Inferior parietal cortex (tissue), 1 donor: ENCODE measurements at regions not wholly inside any gene's neighbourhood (a gene's known extent, or its start where the extent isn't known, plus 50 kb on each side); places are given as distances from the start of the nearest gene placed in this dataset.
"Not testable (repeated sequence)": the region's sequence is repeated elsewhere in the genome, so short reads cannot be mapped to it uniquely, and the experiment has no call there.

ENCODE experiments used
- DNase-seq: peaks from one replicate; pipeline ENCODE4 v3.0.0-alpha.2; 2016; ENCODE audit errors: extremely low spot score

DNA sequence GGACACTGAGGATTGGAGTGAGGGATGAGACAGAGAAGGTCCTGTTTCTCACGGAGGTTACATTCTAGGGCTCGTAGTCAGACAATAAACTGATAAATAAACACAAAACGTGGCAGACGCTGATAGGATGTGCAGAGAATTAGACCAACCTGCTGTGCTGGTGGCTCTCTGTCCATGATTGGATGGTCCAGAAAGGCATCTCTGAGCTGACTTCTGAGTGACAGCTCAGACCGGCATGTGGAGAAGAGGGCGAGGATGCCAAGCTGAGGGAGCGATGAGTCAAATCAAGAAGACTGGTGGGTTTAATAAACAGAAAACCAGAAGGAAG, 132.3 kb upstream of the TAF11L2 start:
- no peak for DNase-seq

DNA sequence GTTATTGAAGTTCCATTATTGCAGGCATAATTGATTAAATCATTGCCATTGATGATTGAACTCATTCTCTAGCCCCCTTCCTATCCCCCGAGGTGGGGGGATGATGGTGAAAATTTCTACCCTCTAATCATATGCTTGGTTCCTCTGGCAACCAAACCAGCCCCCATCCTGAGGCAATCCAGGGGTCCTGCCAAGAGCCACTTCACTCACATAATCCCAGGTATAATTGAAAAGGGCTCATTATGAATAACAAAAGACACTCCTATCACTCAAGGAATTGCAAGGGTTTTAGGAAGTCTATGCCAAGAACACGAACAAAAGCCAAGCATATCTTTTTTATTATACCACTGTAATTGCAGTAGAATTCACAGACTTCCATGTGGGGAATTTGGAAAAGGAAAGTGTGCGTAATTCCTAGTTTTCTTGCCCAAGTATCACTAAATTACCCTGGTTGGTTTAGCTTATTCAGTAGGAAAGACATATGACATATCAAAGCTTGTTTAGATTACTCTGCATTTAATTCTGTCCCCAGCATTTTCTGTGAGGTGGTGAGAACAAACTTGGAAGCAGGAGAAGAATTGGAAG, 130.7 kb upstream of the TAF11L2 start:
- DNase-seq: no peak

DNA sequence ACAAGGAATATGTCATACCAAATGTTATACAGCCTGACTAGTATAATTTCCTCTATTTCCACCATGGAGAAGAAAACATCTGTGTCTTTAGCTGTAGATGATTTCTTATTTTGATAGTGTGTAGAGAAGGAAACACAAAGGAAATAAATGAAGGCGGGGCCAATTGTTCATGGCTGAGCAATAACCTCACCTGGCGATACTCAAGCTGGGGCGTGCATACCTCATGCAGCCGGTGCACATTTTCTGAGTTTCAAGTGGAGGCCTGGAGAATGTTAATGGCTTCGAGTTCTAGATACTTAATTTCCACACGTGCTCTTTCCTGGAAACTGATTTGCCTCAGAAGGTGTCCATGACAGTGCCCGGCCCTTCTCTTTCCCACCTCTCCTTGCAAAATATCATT, 127.4 kb upstream of the TAF11L2 start:
- DNase-seq: no peak

DNA sequence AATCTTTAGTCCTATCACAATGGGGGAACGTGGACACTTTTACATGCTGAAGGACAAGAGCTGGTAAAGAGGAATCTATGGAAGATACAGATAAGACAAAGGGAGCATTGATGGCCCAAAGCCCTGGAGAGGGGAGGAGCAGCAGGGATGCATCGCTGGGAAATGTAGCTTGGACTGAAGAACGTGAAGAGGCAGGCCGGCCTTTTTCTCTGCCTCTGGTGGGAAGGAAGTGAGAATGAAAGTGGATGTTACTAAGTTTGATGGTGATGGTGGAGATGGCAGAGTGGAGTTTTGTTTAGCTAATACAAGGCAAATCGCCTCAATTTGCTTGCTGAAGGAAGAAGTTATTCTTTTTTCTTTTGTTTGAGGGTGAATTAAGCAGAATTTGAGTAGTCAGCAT, 124.6 kb upstream of the TAF11L2 start:
- DNase-seq: no peak

DNA sequence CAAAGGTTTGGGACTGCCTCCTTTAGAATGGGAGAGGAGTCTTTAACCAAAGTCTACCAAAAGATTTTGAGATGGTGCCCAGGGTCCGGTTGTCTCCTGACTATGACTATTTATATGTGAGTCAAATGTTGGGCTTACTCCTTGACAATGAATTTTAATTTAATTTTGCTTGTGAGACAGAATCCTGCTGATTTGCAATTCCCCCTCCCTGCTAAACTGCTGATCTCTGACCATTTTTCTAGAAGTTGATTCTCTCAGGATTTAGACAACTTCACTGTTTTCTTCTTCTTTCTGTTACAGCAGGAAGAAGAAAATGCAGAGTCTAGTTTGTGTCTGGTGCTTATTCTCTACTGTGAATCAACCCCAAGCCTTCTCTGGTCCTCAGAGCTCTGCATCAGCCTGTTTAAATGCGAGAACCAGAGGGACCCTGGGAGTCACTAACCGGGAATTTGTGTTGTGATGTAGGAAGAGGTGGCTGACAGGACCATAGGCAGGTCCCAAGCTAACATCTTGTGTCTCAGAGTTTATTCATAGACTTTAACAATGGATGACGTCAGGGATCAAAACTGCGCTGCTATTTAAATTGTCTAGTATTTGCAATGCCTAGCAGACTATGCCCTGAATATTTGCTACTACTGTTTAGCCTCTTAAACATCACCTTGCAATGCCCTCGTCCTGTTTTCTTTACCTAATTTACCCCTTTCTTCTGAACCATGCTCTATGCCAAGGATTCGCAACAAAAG, 124.0 kb upstream of the TAF11L2 start:
- no peak for DNase-seq

DNA sequence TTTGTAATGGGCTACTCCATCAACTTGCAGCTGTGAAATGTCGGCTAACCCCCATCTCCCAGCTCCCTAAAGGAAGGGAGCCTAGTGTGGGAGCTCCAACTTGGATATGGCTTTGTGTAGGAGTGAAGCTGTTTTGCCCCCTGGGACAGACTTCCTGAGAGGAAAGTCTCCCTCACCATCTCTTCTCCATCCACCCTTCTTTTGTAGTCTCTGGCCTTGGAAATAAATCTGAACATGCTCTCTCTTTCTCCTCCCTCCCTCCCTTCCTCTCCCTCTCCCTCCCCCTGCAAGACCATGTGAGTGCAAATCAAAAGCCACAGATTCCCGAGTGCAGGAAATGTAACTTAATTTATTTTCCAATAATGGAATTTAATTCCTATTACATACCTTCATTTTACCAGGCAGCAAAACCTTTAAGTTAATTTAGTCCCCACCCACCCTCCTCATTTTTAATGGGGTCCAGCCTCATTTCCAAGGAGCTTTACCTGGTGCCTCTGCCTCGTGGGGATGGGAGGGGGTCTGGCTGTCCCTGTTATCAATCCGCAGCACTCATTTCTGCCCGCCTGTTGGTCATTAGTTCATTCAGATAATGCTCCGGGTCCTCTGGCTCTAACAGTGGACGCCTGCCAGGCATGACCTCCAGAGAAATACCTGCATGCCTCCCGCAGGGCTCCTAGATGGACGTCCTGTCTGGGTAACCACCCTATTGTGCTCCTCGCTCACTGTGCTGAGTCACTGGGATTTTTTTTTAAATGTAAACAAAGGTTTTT, 122.9 kb upstream of the TAF11L2 start:
- DNase-seq: no peak

DNA sequence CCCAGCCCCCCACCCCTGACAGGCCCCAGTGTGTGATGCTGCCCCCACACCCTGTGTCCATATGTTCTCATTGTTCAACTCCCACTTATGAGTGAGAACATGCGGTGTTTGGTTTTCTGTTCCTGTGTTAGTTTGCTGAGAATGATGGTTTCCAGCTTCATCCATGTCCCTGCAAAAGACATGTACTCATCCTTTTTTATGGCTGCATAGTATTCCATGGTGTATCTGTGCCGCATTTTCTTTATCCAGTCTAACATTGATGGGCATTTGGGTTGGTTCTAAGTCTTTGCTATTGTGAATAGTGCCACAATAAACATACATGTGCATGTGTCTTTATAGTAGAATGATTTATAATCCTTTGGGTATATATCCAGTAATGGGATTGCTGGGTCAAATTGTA, 122.1 kb upstream of the TAF11L2 start:
- DNase-seq: not testable (repeated sequence)

DNA sequence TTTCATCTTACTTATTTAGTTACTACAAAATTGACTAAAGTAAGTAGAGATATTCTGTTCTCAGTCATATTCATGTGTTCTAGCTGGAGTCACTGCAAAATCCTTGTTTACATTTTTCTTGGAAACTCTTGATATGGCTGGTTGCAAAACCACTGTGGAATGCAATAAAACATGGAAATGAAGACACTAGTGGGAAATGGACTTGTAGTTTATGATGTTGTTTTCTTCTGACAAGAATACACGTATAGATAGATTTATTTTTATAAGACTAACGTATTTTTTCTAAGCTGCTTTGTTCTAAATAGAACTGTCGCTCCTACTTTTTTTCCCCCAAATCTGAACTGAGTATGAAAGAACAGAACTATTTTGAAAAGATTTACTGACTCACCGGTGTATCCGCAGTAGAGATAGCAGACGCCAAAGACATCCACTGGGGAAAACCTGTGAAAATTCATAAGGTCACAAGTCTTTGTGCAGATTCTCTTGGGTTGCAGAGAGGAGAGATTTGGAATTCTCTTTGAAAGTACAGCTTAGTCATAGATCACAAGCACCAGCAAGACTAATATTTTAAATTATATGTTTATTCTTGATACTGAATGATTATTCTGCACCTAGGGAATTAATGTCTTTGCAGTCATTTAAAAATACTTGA, 119.6 kb upstream of the TAF11L2 start:
- no peak for DNase-seq

DNA sequence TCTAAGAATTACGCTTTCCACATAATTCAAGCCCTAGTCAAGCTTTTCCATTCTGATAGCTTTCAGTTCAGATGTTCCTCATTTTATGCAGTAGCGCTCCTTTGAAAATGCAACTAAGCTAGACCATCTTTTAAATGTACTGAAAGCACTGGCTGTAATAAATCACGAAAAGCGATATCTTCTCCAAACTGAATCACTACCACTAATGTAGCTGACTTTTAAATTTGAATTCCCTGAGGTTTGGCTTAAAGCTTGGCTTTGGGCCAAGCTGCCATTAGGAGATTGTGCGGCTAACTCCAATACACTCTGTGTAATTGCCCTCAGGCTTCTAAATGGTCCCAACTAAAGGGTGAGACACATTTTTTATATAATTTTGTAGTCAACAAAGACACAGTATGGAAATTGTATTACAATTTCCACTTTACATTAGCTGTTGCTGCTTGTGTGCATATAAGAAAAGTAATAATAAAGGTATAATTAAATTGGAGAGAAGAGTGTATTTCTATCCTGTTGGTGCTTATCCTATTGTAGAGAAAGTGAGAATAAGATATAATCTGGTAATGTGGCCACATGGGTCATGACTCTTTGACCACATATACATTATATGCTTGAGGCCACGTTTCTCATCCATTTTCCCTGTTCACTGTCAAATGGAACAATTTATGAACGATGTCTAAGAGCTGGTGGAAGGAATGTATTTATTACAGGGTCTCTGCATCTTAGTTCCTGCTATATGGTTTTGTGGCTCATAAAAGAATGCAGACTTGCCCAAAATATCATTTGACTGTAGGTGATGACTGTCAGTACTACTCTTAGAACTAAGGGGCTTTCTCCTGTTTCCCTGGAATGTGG, 118.7 kb upstream of the TAF11L2 start:
- no peak for DNase-seq

DNA sequence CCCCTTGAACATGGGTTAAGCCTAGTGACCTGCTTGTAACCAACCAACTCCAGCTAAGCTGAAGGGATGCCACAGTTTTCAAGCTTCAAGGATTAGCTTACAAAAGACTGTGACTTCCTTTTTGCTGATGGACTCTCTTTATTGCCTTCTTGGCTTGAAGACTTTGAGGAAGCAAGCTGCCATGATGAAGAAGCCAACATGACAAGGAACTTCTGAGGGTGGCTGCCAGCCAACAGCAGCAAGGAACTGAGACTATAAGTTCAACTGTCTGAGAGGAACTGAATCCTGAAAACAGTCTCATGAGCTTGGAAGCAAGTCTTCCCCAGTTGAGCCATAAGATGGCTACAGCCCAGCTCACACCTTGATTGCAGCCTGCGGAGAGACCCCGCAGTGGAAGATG, 116.1 kb upstream of the TAF11L2 start:
- DNase-seq: no peak

DNA sequence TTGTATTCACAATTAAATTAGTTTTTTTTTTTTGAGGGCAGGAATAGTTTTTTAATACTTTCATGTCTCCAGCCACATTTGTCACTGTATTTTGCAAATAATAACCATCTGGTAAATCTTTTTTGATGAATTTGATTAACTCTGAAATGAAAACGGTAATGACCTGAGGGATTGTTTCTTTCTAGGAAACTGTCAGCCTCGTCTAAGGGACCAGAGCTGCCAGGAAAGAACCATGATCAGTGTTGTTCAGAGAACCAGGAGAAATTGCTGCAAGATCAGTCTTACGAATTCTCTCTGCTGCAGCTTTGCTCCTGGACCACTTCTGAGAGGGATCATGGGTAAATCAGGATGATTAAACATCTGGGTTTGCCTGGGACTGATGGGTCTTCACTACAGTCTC, 114.5 kb upstream of the TAF11L2 start:
- DNase-seq: no peak

DNA sequence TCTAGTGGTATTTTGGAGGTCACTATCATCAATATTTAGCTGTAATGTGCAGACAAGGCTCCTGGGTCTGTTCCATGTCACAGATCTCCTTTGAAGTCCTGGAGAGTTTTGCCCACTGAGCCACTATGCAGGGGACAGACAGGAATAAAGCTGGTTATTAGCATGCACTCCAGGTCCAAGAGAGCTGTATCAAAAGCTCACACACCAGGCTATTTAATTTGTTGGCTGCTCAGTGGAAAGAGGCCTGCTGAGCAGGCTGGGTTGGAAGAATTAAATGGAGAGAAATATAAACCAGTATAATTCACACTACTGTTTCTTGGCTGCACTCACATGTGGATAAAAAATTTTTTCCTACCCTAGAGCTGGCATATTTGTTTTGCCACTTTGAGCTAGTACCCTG, 113.8 kb upstream of the TAF11L2 start:
- no peak for DNase-seq

DNA sequence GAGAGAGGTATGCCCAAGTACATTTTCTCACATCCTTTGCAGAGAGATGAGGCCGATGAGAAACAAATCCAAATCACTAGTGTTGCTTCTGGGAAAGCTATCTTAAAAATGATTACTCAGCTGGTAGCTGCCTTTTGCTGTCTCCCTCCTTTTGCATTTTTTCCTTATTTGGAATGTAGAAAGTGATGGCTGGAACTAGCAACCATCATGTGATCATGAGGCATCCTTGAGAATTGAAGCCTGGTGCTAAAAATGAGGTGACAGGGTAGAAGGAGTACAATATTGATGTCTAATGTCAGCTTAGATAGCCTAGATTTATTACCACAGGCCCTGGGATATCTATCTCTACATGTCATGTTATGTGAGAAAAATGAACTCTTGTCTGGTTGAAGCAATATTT, 109.3 kb upstream of the TAF11L2 start:
- DNase-seq: no peak

DNA sequence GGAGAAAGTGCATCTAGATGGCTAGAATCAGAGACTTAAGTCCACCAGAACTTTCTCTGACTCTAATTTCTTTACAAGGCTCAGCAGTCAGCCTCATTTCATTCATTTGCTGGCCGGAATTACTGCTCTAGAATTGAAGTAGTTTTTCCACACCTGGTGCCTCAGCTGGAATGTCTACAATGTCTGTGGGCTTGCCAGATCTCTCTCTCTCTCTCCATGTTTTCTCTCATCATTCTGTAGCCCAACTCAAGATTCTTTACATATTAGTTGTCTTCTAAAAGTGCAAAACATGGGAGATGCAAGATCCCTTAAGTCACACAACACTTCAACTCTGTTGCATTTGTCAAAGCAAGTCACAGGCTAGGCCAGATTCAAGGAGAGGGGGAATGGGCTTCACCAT, 103.9 kb upstream of the TAF11L2 start:
- DNase-seq: no peak

DNA sequence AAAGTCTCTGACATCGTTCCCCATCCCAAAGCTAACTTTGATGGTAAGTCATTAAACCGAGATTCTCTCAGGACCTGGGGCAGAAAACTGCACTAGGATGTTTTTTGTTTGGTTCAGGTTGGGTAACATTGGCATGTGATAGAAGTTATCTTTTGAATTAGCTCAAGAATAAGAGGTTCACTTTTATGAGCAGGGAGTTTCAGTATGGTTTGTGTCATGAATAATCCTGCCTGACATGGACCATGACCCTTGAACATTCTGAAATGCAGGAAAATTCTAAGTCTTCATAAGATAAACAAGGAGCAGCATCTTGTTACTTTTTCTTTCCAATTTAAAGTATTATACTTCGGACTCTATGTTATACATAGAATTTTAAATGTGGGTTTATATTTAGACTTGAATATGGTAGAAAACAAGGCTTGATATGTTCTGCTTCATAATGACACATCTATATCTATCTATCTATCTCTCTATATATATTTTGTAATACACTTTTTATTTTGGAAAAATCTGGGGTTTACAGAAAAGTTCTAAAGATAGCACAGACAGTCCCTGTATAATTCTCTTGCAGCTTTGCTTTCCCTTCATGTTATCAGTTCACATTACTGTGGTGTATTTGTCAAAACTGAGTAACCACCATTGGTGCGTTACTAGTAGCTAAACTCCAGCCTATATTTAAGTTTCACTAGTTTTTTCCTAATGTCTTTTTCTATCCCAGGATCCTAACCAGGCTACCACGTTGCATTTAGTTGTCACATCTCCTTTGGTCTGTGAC, 102.7 kb upstream of the TAF11L2 start:
- no peak for DNase-seq

DNA sequence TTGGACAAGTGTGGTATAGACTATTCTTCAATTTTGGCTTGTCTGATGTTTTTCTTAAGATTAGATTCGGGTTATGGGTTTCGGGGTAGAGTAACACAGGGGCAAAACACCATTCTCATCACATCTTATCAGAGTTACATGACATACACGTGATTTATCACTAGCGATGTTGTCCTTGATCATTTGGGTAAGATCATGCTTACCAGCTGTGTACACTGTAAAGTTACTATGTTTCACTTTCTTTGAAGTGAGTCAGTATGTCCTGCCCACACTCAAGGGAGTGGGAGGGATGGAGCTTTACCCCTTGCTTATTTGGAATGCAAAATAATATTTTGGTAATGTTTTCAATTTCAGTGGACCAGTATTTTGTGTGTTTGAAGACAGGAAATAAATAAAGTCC, 101.8 kb upstream of the TAF11L2 start:
- DNase-seq: no peak

DNA sequence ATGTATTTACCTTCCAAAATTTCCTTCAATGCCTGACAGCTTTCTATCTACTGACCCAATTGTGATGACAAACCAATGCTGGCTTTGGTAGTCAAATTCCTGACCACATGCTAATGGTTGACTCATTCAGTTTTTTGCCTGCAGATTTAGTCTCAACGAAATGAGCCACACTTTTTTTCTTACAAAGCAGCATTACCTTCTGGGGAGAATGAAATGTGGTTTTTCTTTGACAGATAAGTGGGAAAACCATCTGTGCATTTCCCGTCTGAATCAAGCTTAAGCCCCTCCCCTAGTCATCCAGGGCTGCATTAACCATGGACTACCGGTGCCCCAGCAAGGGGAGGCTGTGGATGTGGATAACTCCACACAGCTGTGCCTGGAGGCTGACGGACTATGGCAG, 99.6 kb upstream of the TAF11L2 start:
- DNase-seq: no peak

DNA sequence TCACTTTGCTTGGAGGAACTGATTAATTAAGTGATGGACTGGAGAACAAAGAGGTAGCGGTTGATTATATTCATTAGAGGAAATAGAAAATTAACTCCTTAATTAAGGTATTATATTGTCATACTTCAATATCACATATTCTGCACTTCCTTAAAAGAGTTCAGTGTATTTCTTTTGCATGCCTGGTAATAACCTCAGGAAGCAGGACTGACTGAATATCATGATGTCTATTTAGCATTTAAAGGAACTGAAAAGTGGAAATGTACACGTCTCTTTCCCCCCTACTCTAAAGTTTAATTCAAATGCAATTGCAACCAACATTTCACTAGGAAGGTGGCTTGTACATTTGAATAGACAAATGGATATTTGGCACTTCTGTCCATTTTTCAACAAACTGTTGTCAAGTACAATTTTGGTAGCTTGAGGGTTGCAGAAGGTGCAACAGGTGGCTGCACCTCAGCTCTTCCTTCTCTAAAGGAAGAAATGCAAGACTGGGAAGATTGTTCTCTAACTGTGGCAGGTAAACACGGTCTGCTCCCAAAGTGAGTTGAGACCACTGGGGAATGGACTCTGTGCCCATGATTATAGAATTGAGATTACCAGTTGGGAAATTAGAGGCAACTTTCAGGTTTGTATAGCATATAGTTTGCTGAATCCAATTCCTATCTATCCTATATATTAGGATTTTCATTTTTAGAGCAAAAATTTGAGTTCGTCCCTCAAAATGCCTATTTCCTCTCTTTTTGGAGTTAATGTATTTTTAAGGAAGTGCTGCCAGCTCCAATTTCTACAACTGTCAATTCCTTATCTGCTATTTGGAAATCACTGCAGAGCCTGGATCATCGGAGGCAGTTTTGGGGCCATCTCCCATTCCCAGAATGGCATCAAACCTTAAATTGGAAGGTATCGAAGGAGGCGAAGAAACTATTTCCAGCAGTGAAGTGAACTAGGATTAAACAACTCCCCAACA, 98.9 kb upstream of the TAF11L2 start:
- no peak for DNase-seq

DNA sequence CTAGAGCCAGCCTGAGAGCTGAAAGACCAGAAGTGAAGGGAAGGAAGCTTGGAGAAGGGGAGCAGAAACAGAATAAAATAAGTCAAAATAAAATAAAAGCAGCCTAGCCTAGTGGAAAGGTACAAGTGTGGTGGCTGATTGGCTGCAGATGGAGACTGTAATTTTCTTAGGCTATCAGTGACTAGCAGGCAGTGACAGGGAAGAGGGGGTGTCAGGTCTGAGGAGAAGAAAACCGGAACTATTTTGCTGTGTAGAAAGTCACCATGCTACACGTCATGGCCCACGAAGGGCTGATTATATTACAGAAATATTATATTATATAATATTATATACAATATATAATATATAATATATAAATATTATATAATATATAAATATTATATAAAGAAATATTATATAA, 98.1 kb upstream of the TAF11L2 start:
- no peak for DNase-seq
